NCI-H446 (cell line): ENCODE measurements at regions not wholly inside any gene's neighbourhood (a gene's known extent, or its start where the extent isn't known, plus 50 kb on each side); places are given as distances from the start of the nearest gene placed in this dataset.

Experiments
- DNase-seq, 2 experiments: peaks; one replicate each; lab custom pipeline; 2025; lab: John Stamatoyannopoulos, UW

DNA sequence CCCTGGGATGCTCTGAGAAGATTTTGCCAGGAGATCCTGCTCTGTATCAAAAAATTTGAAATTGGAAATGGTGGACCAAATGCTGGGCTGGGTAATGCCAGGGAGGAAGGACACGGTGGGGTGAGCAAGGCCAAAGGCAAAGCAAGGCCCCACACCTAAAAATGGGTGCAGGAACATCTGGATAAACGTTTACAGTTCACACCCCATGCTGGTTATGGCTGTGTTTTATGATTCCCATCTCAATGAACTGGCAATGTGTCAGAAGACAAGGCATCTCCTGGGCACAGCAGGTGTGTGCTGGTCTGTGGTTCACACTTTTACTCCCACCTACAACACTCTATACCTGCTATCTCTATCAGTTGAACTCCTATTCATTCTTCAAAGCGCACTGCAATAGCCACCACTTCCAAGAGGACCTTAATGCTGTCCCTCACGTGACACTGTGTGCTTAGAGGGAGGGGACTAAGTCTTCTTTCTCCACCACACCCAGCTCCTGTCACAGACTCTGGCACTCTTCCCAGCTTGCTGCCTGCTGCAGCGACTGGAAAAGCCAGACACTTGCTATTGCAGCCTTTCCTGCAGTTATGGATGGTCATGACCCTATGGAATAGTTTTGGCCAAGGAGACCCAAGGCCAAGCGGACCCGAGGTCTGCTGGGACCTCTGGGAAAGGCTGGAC is 277.5 kb downstream of the CTTN start:
- DNase-seq = no peak

GRCh38 chr11:70677232-70677916 is 279.0 kb downstream of the CTTN start:
- DNase-seq = no peak

GRCh38 chr11:70678931-70679900 is 280.9 kb downstream of the CTTN start:
- DNase-seq = no peak

DNA sequence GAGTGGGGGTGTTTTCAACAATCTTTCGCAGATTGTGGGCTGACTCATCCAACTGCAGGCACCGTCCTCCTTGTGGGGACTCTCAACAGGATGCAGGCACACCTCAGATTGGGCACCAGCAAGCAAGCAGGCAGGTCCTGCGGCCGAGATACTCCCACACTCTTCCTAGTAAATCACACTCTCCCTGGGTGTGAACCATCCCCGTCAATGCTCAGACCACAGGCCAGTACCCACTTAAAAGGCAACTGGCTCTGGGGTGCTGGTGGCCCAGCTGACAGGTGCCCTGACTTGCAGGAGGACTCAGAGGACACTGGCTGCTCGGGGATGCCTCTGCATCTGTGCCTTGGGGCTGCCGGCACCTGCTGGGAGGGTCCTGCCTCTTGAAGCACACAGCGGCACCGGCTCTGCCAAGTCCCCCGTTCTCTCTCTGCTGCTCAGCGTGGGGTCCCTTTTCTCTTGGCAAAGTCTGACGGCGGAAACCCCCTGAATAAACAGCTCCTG is 282.5 kb downstream of the CTTN start:
- no peak for DNase-seq

- no peak for DNase-seq
These were observed 283.7 kb downstream of the CTTN start for GRCh38 chr11:70682056-70682455.

GRCh38 chr11:70682760-70683159 is 284.4 kb downstream of the CTTN start:
- DNase-seq = no peak

DNA sequence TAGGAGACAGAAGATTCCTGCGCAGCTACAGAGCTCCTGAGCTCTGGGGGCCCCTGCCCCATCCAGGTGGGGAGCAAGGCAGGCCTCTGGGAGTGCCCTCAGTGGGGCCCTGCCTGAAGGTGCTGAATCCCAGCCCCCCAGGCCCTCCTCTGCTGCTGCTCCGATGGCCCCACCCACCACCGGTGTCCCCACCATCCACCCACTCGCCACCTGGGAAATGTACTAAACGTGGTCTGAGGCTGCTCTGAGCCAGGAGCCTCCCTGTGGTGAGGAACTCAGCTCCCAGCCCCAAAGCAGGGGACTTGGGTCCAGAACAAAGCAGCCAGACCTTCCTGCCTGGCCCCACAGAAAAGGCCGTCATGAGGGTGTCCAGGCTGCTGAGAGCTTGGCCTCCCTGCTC is 289.4 kb downstream of the CTTN start:
- no peak for DNase-seq

- DNase-seq = no peak
These were observed 289.8 kb downstream of the CTTN start for GRCh38 chr11:70688142-70688541.

- DNase-seq = no peak
These were observed 291.4 kb downstream of the CTTN start for GRCh38 chr11:70689764-70690163.

DNA sequence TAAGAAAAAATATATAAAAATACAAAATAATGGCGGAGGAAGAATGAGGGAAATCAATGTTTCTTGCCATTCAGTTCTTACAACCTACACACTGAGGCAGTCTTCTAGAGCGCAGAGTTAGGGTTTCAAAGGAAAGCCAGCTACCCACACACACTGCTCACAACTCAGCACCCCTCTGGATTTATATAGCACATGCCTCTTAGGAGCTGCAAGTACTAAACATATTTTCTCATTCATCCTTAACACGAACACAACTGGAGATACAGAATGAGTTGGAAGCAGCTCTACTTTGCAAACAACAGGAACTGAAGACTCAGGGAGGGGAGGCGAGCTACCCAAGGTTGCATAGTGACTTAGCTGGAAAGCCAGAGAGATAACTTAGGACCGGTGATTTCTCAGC is 293.8 kb downstream of the CTTN start:
- no peak for DNase-seq

GRCh38 chr11:70694371-70694770 is 296.0 kb downstream of the CTTN start:
- DNase-seq = no peak

- DNase-seq = no peak
These were observed 297.0 kb downstream of the CTTN start for GRCh38 chr11:70695086-70695960.

DNA sequence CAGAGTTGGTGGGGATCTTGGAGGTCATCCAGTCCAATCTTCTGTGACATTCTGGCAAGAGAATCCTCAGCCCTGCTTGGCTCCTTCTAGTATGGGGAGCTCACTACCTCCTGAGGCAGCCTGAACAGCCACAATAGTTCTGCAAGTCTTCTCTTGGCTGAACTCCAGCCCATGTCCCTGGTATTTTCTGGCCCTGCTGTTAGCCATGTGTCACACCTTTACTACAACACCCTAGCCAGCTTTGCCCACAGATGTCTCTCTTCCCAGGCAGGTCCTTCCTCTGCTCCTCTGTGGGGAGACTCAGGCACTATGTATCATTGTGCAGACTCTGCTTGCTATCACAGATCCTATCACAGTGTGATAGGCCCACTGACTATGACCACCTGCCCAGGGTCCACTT is 297.7 kb downstream of the CTTN start:
- no peak for DNase-seq

GRCh38 chr11:70696564-70696963 is 298.2 kb downstream of the CTTN start:
- no peak for DNase-seq

GRCh38 chr11:70697701-70698100 is 299.4 kb downstream of the CTTN start:
- DNase-seq = no peak

DNA sequence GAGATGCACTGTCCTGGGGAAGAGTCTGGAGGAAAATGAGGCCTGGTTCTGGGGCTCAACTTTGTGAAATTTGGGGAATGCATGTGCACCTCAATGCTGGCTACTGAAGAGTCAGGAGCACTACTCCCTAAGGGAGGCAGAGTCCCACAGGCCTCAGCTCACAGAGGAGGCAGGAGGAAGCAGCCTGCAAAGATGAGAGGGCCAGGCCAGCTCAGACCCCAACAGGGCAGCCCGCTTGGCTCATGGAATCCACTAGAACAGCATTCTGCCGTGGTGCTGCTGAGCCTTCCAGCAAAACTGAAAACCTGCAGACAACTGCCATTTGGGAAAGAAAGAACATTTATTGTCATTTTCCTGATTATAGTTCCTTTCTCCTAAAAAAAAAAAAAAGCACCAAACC is 300.5 kb downstream of the CTTN start:
- no peak for DNase-seq

DNA sequence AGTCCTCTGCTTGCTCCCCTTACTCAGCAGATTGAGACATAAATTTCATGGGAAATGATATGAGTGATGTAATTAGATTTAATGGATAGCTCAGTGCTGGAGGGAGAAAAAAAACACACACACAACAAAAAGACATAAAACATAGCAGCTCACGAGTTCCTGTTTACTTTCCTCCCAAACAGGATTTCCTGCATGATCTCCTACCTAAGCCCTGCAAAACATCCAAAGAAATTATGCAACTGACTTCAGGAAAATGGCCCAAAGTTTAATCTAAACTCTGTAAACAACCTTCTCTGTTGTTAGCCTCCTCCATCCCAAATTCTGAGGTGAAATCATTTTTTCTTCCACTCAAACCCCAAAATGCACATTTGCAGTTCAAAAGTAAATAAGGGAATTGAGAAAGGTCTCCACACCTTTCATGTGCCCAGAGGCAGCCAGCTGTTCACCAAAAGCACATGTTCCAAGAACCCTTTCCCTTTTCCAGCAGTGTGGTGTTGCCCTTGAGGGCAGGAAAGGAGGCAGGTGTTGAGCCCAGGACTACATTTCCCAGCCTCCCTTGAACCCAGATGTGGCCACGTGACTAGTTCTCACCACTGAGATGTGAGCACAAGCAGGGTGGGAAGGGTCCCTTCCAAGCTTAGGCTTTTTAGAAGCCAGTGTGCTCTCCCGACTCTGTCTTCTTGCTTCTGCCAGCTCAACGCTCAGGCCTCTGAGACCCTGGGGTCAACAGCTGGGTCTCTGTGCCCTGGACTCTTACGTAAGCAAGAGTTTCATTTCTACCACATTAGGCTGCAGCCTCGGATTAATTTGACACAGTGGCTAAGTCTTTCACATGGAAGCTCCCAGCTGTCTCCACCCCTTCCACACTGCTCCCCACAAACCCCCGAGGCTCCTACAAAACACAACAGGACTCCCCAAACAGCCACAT is 301.2 kb downstream of the CTTN start:
- DNase-seq = no peak

DNA sequence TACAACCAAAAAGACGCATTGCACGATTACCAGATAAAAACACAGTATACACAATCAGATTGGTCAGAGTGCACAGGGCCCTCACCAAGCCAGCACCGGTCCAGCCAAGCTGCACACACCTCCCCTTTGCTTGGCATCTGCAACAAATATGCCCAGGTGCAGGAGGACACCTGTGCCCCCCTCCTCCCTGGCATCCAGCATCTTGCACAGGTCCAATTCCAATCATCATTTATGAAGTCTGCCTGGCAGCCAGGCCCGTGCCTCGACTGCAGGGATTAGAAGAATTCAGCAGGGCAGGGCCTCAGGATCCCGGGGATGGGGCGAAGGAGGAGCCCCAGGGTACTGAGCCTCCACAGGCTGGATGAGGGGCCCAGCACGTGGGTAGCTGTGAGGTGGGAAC is 302.1 kb downstream of the CTTN start:
- no peak for DNase-seq

DNA sequence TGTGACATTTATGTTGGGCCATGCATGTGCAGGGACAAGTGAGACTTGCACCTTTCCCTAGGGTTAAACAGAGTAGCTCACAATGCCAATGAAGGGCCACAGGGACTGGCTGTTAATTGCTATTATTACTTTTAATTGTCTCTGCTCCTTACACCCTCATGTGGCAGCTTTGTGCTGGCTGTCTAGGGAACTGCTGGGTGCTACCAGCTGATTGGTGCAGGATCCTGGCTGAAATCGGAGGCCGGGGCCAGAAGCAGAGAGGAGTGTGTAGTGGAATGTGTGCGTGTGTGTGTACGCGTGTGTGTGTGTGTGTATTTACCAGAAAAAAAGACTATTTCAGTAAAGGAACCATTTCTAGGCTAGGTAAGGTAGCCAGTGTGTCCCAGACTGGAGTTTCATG is 302.5 kb downstream of the CTTN start:
- DNase-seq = no peak

DNA sequence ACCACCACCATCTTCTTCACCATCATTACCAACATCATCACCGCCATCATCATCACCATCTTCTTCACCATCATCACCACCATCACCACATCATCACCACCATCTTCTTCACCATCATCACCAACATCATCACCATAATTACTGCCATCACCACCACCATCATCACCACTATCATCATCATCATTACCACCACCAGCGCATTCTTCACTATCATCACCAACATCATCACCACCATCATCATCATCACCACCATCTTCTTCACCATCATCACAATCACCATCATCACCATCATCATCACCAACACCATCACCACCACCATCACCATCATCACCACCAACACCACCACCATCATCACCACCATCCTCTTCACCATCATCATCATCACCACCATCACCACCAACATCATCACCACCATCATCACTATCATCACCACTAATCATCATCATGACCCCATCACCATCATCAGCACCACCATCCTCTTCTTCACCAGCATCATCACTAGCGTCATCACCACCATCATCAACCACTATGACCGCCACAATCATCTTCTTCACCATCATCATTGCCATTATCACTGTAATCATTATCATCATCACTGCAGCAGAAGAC is 303.8 kb downstream of the CTTN start:
- DNase-seq = no peak
